Gastroesophageal sphincter (tissue), 4 donors: ENCODE measurements at regions not wholly inside any gene's neighbourhood (a gene's known extent, or its start where the extent isn't known, plus 50 kb on each side); places are given as distances from the start of the nearest gene placed in this dataset.

Experiments
- ATAC-seq: fragments of 150-250 bp; one replicate; pipeline ENCODE4 v1.9.1; 2016; ENCODE audit warnings: mild to moderate bottlenecking, moderate library complexity
- H3K27ac ChIP-seq, 4 donors: fragments of 200-600 bp; sonication (generic) in 3 of 4; 1 replicate in 3 of 4; 2 replicates in 1 of 4; pipeline ENCODE4 v1.5.1; 2016 to 2019
- H3K27me3 ChIP-seq: fragments of 200-600 bp; sonication (generic); one replicate; pipeline ENCODE4 v1.5.1; 2019
- H3K36me3 ChIP-seq, 2 donors: fragments of 200-600 bp; sonication (generic); one replicate each; pipeline ENCODE4 v1.5.1; 2019; ENCODE audit warnings: control low read depth in 1 of 2
- H3K4me1 ChIP-seq, 3 donors: fragments of 200-600 bp; sonication (generic); 1 replicate in 2 of 3; 2 replicates in 1 of 3; pipeline ENCODE4 v1.5.1; 2016 to 2019; ENCODE audit warnings: control low read depth in 2 of 3
- H3K4me3 ChIP-seq, 2 donors: fragments of 200-600 bp; sonication (generic); one replicate each; pipeline ENCODE4 v1.5.1; 2019; ENCODE audit warnings: mild to moderate bottlenecking in 1 of 2, moderate library complexity in 1 of 2
- H3K9me3 ChIP-seq, 3 donors: fragments of 200-600 bp; sonication (generic); one replicate each; pipeline ENCODE4 v1.5.1; 2017 to 2019; ENCODE audit warnings: control low read depth in 2 of 3
- EP300 ChIP-seq: sonication (generic); formaldehyde crosslinking; IDR thresholded peaks from one replicate; pipeline ENCODE4 v1.6.1; 2017; ENCODE audit warnings: antibody characterized with exemption, mild to moderate bottlenecking
- POLR2A ChIP-seq, 2 donors: fragments of 450-650 bp; IDR thresholded peaks; one replicate each; pipeline ENCODE4 v1.6.1; 2017; ENCODE audit warnings: antibody characterized with exemption in 2 of 2, mild to moderate bottlenecking in 2 of 2, moderate library complexity in 1 of 2
- POLR2AphosphoS5 ChIP-seq: sonication (generic); formaldehyde crosslinking; IDR thresholded peaks from one replicate; pipeline ENCODE4 v1.6.1; 2017; ENCODE audit warnings: antibody characterized with exemption
- WGBS, 2 donors: methylation state at CpG; one replicate each; pipeline ENCODE4 v1.1.5; 2018; ENCODE audit warnings: low coverage in 1 of 2; 5-methylcytosine and 5-hydroxymethylcytosine counted together
- TF ChIP-seq, protein P1 (sequence below), 4 experiments: fragments of 200-600 bp in 2 of 4; fragments of 450-650 bp in 2 of 4; sonication (generic) in 1 of 4; IDR thresholded peaks; one replicate each; pipeline ENCODE4 v1.5.1; 2017 to 2019; ENCODE audit warnings: antibody characterized with exemption in 4 of 4, mild to moderate bottlenecking in 2 of 4, moderate library complexity in 2 of 4

DNA sequence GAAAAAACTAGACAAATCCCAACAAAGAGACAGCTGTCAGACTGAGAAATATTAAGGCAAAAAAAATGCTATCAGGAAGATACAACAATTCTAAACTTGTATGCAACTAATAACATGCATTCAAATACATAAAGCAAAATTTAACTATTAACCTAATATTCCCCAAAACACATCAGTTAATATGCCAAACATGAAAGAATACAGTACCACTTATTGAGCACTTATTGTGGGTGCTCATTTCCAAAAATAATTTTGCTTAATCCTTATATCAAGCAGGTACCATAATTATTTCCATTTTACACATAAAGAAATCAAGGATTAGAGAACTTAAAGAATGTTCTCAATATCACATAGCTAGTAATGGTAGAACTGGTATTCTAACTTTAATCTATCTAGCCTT is 67.7 kb upstream of the HMGXB4 start:
- ATAC-seq = no peak
- H3K4me1 ChIP-seq = no peaks in the 10 kb centered on the region

DNA sequence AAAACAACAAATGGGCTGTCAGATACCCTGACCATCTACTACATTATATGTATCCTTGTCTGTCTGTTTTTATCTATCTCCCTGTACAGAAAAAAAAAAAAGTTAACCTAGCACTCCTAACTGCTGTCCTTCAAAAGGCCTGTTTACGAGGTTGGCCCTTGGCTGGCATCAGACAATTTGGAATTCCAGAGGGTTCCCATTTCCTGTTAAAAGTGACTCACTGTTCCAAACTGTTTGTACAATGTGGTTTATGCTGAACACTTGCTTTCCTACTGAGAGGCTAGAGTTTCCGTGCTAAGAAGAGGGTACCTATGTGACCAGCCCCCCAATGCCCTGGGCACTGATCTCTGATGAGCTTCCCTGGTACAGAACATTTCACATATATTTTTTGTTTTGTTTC is 65.9 kb upstream of the HMGXB4 start:
- peaks cover 0 to 46% (median 1%) of the 10 kb centered on the region in 3 donors for H3K9me3 ChIP-seq
- H3K27ac ChIP-seq = no peak overlapping the region
- H3K4me3 ChIP-seq = no peak overlapping the region
- 51 to 58% methylated on average over 1 to 2 of the region's 2 CpGs for WGBS, 2 donors
- H3K27me3 ChIP-seq = peaks cover 16% of the 10 kb centered on the region
- H3K36me3 ChIP-seq = no peaks in the 10 kb centered on the region
- no peak for ATAC-seq
- TF ChIP-seq EP300 (no peak), POLR2AphosphoS5 (no peak), POLR2A (IDR thresholded peaks at IDR 0.05) (no peak)
- TF ChIP-seq, protein P1, sequence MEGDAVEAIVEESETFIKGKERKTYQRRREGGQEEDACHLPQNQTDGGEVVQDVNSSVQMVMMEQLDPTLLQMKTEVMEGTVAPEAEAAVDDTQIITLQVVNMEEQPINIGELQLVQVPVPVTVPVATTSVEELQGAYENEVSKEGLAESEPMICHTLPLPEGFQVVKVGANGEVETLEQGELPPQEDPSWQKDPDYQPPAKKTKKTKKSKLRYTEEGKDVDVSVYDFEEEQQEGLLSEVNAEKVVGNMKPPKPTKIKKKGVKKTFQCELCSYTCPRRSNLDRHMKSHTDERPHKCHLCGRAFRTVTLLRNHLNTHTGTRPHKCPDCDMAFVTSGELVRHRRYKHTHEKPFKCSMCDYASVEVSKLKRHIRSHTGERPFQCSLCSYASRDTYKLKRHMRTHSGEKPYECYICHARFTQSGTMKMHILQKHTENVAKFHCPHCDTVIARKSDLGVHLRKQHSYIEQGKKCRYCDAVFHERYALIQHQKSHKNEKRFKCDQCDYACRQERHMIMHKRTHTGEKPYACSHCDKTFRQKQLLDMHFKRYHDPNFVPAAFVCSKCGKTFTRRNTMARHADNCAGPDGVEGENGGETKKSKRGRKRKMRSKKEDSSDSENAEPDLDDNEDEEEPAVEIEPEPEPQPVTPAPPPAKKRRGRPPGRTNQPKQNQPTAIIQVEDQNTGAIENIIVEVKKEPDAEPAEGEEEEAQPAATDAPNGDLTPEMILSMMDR (IDR thresholded peaks at IDR 0.05) = no peak
- H3K4me1 ChIP-seq = no peaks in the 10 kb centered on the region

More for the DNA sequence above, 67.7 kb upstream of the HMGXB4 start:
- no peak overlapping the region for H3K4me3 ChIP-seq
- TF ChIP-seq, protein P1 (IDR thresholded peaks at IDR 0.05) = no peak
- TF ChIP-seq EP300 (no peak), POLR2AphosphoS5 (no peak), POLR2A (IDR thresholded peaks at IDR 0.05) (no peak)
- no peak overlapping the region for H3K27ac ChIP-seq
- peaks cover 11% of the 10 kb centered on the region for H3K27me3 ChIP-seq
- H3K36me3 ChIP-seq = no peaks in the 10 kb centered on the region
- peaks cover 0 to 50% (median 1%) of the 10 kb centered on the region in 3 donors for H3K9me3 ChIP-seq

DNA sequence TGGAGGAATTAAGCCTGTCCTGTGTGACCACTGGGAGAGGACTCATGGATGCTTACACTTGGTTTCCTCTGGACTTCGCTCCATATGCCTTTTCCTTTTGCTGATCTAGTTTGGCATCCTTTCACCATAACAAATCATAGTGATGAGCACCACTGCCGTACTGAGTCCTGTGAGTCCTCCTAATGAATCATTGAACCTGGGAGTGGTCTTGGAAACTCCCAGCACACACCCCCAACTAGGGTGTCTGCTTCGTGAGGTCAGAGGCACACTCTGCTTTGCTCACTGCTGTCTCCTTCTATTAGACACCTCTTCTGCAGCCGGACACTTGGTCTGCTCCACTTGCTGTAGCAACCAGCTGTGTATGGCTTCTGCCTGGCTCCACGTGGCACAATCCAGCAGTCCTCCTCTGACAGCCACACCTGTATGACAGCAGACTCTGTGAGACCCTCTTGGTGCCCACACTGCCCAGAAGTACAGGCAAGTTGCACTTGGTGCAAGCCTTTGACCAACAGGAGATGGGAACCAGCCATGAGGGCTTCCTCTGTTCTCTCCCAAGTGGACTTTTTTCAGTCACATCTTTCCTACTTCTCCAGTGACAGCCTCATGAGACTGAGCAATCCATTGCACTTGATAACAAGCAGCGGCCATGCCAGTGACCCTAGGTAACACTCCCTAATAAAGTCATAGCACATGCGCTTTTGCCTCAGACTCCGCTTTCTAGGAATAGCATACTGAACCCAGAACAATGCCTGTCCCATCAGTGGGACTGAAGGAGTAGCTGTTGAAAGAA is 65.0 kb upstream of the HMGXB4 start:
- H3K27ac ChIP-seq = no peak overlapping the region
- no peak overlapping the region for H3K4me3 ChIP-seq
- TF ChIP-seq EP300 (no peak), POLR2AphosphoS5 (no peak), POLR2A (IDR thresholded peaks at IDR 0.05) (no peak)
- TF ChIP-seq, protein P1 (IDR thresholded peaks at IDR 0.05) = no peak
- no peaks in the 10 kb centered on the region for H3K36me3 ChIP-seq
- no peak for ATAC-seq
- H3K9me3 ChIP-seq = peaks cover 0 to 37% (median 1%) of the 10 kb centered on the region in 3 donors
- H3K4me1 ChIP-seq = no peaks in the 10 kb centered on the region
- H3K27me3 ChIP-seq = peaks cover 26% of the 10 kb centered on the region
- WGBS, 2 donors = 65 to 77% methylated on average over 3 to 8 of the region's 8 CpGs

DNA sequence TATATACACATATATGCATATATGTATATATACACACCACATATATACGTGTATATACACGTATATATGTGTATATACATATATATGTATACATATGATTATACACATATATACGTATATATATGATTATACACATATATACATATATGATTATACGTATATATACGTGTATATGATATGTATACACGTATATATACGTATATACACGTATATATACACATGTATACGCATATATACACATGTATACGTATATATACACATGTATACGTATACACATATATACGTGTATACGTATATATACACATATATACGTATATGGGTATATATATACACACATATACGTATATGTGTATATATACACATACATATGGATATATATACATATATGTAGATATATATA is 62.1 kb upstream of the HMGXB4 start:
- peaks cover 0 to 10% (median 0%) of the 10 kb centered on the region in 3 donors for H3K9me3 ChIP-seq

More for the DNA sequence above, 62.1 kb upstream of the HMGXB4 start:
- H3K4me1 ChIP-seq = no peaks in the 10 kb centered on the region
- no peaks in the 10 kb centered on the region for H3K36me3 ChIP-seq
- ATAC-seq = no peak
- no peak overlapping the region for H3K27ac ChIP-seq
- H3K4me3 ChIP-seq = no peak overlapping the region
- peaks cover 43% of the 10 kb centered on the region for H3K27me3 ChIP-seq
- no peak for TF ChIP-seq POLR2AphosphoS5
- TF ChIP-seq, protein P1 (IDR thresholded peaks at IDR 0.05) = no peak
- no peak for TF ChIP-seq EP300
- TF ChIP-seq POLR2A (IDR thresholded peaks at IDR 0.05) = no peak
- WGBS, 2 donors = 77% methylated on average over 15 of the region's 15 CpGs
